Mucosa of stomach (tissue), 1 donor: ENCODE measurements at regions not wholly inside any gene's neighbourhood (a gene's known extent, or its start where the extent isn't known, plus 50 kb on each side); places are given as distances from the start of the nearest gene placed in this dataset.
"Not testable (repeated sequence)": the region's sequence is repeated elsewhere in the genome, so short reads cannot be mapped to it uniquely, and the experiment has no call there.

Experiments used
- H3K27me3 ChIP-seq: one replicate; pipeline ENCODE4 v1.7.0; 2013; ENCODE audit warnings: mild to moderate bottlenecking, low read length; ENCODE audit not compliant: control insufficient read depth, insufficient read depth
- H3K36me3 ChIP-seq: one replicate; pipeline ENCODE4 v1.7.0; 2013; ENCODE audit warnings: low read length; ENCODE audit not compliant: control insufficient read depth, insufficient read depth
- H3K4me1 ChIP-seq: one replicate; pipeline ENCODE4 v1.7.0; 2013; ENCODE audit warnings: mild to moderate bottlenecking, low read length; ENCODE audit not compliant: control insufficient read depth, insufficient read depth
- H3K4me3 ChIP-seq: one replicate; pipeline ENCODE4 v1.7.0; 2013; ENCODE audit warnings: low read length
- H3K9ac ChIP-seq: one replicate; pipeline ENCODE4 v1.7.0; 2013; ENCODE audit warnings: mild to moderate bottlenecking, low read length, moderate library complexity
- H3K9me3 ChIP-seq: one replicate; pipeline ENCODE4 v1.7.0; 2013; ENCODE audit warnings: mild to moderate bottlenecking, low read length, moderate library complexity; ENCODE audit not compliant: control insufficient read depth
- donor health status: Pancreatic carcinoma.

- Histone ChIP-seq H3K27me3 (no peaks in the 10 kb centered on the region), H3K4me3 (no peak overlapping the region), H3K9me3 (no peaks in the 10 kb centered on the region), H3K9ac (no peak overlapping the region), H3K4me1 (no peaks in the 10 kb centered on the region), H3K36me3 (no peaks in the 10 kb centered on the region)
These were observed 170.1 kb upstream of the ATP10B start for GRCh38 chr5:161022151-161022550.

GRCh38 chr5:161009817-161010216 lies 157.8 kb upstream of the ATP10B start:
- no peak overlapping the region for H3K4me3 ChIP-seq
- H3K4me1 ChIP-seq, result peaks cover 6% of the 10 kb centered on the region
- H3K36me3 ChIP-seq, result no peaks in the 10 kb centered on the region
- H3K9me3 ChIP-seq, result no peaks in the 10 kb centered on the region
- H3K27me3 ChIP-seq, result no peaks in the 10 kb centered on the region
- H3K9ac ChIP-seq, result no peak overlapping the region

- no peaks in the 10 kb centered on the region for H3K27me3 ChIP-seq
- H3K4me3 ChIP-seq, result no peak overlapping the region
- H3K9ac ChIP-seq, result no peak overlapping the region
- H3K9me3 ChIP-seq, result no peaks in the 10 kb centered on the region
- no peaks in the 10 kb centered on the region for H3K36me3 ChIP-seq
- peaks cover 6% of the 10 kb centered on the region for H3K4me1 ChIP-seq
These were observed 157.2 kb upstream of the ATP10B start for GRCh38 chr5:161009194-161009593.

- no peaks in the 10 kb centered on the region for H3K36me3 ChIP-seq
- H3K9ac ChIP-seq, result no peak overlapping the region
- H3K27me3 ChIP-seq, result no peaks in the 10 kb centered on the region
- H3K4me1 ChIP-seq, result peaks cover 6% of the 10 kb centered on the region
- no peaks in the 10 kb centered on the region for H3K9me3 ChIP-seq
- H3K4me3 ChIP-seq, result no peak overlapping the region
These were observed 155.9 kb upstream of the ATP10B start for GRCh38 chr5:161007879-161008278.

- H3K4me3 ChIP-seq, result no peak overlapping the region
- no peaks in the 10 kb centered on the region for H3K36me3 ChIP-seq
- no peaks in the 10 kb centered on the region for H3K27me3 ChIP-seq
- H3K9ac ChIP-seq, result no peak overlapping the region
- no peaks in the 10 kb centered on the region for H3K9me3 ChIP-seq
- H3K4me1 ChIP-seq, result peaks cover 5% of the 10 kb centered on the region
These were observed 150.6 kb upstream of the ATP10B start for GRCh38 chr5:161002571-161003074.

- Histone ChIP-seq H3K36me3 (no peaks in the 10 kb centered on the region), H3K4me1 (peaks cover 5% of the 10 kb centered on the region), H3K9ac (no peak overlapping the region), H3K9me3 (no peaks in the 10 kb centered on the region), H3K4me3 (no peak overlapping the region), H3K27me3 (no peaks in the 10 kb centered on the region)
These were observed 149.6 kb upstream of the ATP10B start for GRCh38 chr5:161001604-161002003.

- not testable (repeated sequence) for H3K9me3 ChIP-seq, H3K36me3 ChIP-seq, H3K27me3 ChIP-seq, H3K4me3 ChIP-seq, H3K4me1 ChIP-seq, H3K9ac ChIP-seq
These were observed 149.1 kb upstream of the ATP10B start for GRCh38 chr5:161001142-161001541.

- no peaks in the 10 kb centered on the region for H3K36me3 ChIP-seq
- no peaks in the 10 kb centered on the region for H3K27me3 ChIP-seq
- H3K9me3 ChIP-seq, result no peaks in the 10 kb centered on the region
- H3K9ac ChIP-seq, result no peak overlapping the region
- H3K4me3 ChIP-seq, result no peak overlapping the region
- no peaks in the 10 kb centered on the region for H3K4me1 ChIP-seq
These were observed 139.2 kb upstream of the ATP10B start for GRCh38 chr5:160991205-160991604.

- Histone ChIP-seq H3K27me3 (no peaks in the 10 kb centered on the region), H3K9ac (no peak overlapping the region), H3K36me3 (no peaks in the 10 kb centered on the region), H3K9me3 (no peaks in the 10 kb centered on the region), H3K4me3 (no peak overlapping the region), H3K4me1 (peaks cover 12% of the 10 kb centered on the region)
These were observed 127.4 kb upstream of the ATP10B start for GRCh38 chr5:160979385-160979784.

GRCh38 chr5:160978944-160979343 lies 126.9 kb upstream of the ATP10B start:
- no peak overlapping the region for H3K9ac ChIP-seq
- H3K36me3 ChIP-seq, result no peaks in the 10 kb centered on the region
- no peaks in the 10 kb centered on the region for H3K27me3 ChIP-seq
- peaks cover 16% of the 10 kb centered on the region for H3K4me1 ChIP-seq
- H3K9me3 ChIP-seq, result no peaks in the 10 kb centered on the region
- H3K4me3 ChIP-seq, result no peak overlapping the region

- Histone ChIP-seq H3K9ac (no peak overlapping the region), H3K36me3 (no peaks in the 10 kb centered on the region), H3K4me1 (peaks cover 19% of the 10 kb centered on the region), H3K4me3 (no peak overlapping the region), H3K9me3 (no peaks in the 10 kb centered on the region), H3K27me3 (no peaks in the 10 kb centered on the region)
These were observed 124.2 kb upstream of the ATP10B start for GRCh38 chr5:160976181-160976580.

GRCh38 chr5:160970605-160971191 lies 118.7 kb upstream of the ATP10B start:
- H3K9ac ChIP-seq, result no peak overlapping the region
- peaks cover 11% of the 10 kb centered on the region for H3K4me1 ChIP-seq
- no peak overlapping the region for H3K4me3 ChIP-seq
- H3K27me3 ChIP-seq, result no peaks in the 10 kb centered on the region
- H3K9me3 ChIP-seq, result no peaks in the 10 kb centered on the region
- H3K36me3 ChIP-seq, result no peaks in the 10 kb centered on the region

GRCh38 chr5:160969645-160970044 lies 117.6 kb upstream of the ATP10B start:
- H3K9me3 ChIP-seq, result no peaks in the 10 kb centered on the region
- no peak overlapping the region for H3K9ac ChIP-seq

More at GRCh38 chr5:160969645-160970044, 117.6 kb upstream of the ATP10B start:
- H3K36me3 ChIP-seq, result no peaks in the 10 kb centered on the region
- no peak overlapping the region for H3K4me3 ChIP-seq
- H3K4me1 ChIP-seq, result peaks cover 10% of the 10 kb centered on the region
- H3K27me3 ChIP-seq, result no peaks in the 10 kb centered on the region
